Gastroesophageal sphincter (tissue), 4 donors: ENCODE measurements at regions not wholly inside any gene's neighbourhood (a gene's known extent, or its start where the extent isn't known, plus 50 kb on each side); places are given as distances from the start of the nearest gene placed in this dataset.

Experiments
- ATAC-seq: fragments of 150-250 bp; one replicate; pipeline ENCODE4 v1.9.1; 2016; ENCODE audit warnings: mild to moderate bottlenecking, moderate library complexity
- H3K27ac ChIP-seq, 4 donors: fragments of 200-600 bp; sonication (generic) in 3 of 4; 1 replicate in 3 of 4; 2 replicates in 1 of 4; pipeline ENCODE4 v1.5.1; 2016 to 2019
- H3K27me3 ChIP-seq: fragments of 200-600 bp; sonication (generic); one replicate; pipeline ENCODE4 v1.5.1; 2019
- H3K36me3 ChIP-seq, 2 donors: fragments of 200-600 bp; sonication (generic); one replicate each; pipeline ENCODE4 v1.5.1; 2019; ENCODE audit warnings: control low read depth in 1 of 2
- H3K4me1 ChIP-seq, 3 donors: fragments of 200-600 bp; sonication (generic); 1 replicate in 2 of 3; 2 replicates in 1 of 3; pipeline ENCODE4 v1.5.1; 2016 to 2019; ENCODE audit warnings: control low read depth in 2 of 3
- H3K4me3 ChIP-seq, 2 donors: fragments of 200-600 bp; sonication (generic); one replicate each; pipeline ENCODE4 v1.5.1; 2019; ENCODE audit warnings: mild to moderate bottlenecking in 1 of 2, moderate library complexity in 1 of 2
- H3K9me3 ChIP-seq, 3 donors: fragments of 200-600 bp; sonication (generic); one replicate each; pipeline ENCODE4 v1.5.1; 2017 to 2019; ENCODE audit warnings: control low read depth in 2 of 3
- EP300 ChIP-seq: sonication (generic); formaldehyde crosslinking; IDR thresholded peaks from one replicate; pipeline ENCODE4 v1.6.1; 2017; ENCODE audit warnings: antibody characterized with exemption, mild to moderate bottlenecking
- POLR2A ChIP-seq, 2 donors: fragments of 450-650 bp; IDR thresholded peaks; one replicate each; pipeline ENCODE4 v1.6.1; 2017; ENCODE audit warnings: antibody characterized with exemption in 2 of 2, mild to moderate bottlenecking in 2 of 2, moderate library complexity in 1 of 2
- POLR2AphosphoS5 ChIP-seq: sonication (generic); formaldehyde crosslinking; IDR thresholded peaks from one replicate; pipeline ENCODE4 v1.6.1; 2017; ENCODE audit warnings: antibody characterized with exemption
- WGBS, 2 donors: methylation state at CpG; one replicate each; pipeline ENCODE4 v1.1.5; 2018; ENCODE audit warnings: low coverage in 1 of 2; 5-methylcytosine and 5-hydroxymethylcytosine counted together
- TF ChIP-seq, protein P1 (sequence below), 4 experiments: fragments of 200-600 bp in 2 of 4; fragments of 450-650 bp in 2 of 4; sonication (generic) in 1 of 4; IDR thresholded peaks; one replicate each; pipeline ENCODE4 v1.5.1; 2017 to 2019; ENCODE audit warnings: antibody characterized with exemption in 4 of 4, mild to moderate bottlenecking in 2 of 4, moderate library complexity in 2 of 4

DNA sequence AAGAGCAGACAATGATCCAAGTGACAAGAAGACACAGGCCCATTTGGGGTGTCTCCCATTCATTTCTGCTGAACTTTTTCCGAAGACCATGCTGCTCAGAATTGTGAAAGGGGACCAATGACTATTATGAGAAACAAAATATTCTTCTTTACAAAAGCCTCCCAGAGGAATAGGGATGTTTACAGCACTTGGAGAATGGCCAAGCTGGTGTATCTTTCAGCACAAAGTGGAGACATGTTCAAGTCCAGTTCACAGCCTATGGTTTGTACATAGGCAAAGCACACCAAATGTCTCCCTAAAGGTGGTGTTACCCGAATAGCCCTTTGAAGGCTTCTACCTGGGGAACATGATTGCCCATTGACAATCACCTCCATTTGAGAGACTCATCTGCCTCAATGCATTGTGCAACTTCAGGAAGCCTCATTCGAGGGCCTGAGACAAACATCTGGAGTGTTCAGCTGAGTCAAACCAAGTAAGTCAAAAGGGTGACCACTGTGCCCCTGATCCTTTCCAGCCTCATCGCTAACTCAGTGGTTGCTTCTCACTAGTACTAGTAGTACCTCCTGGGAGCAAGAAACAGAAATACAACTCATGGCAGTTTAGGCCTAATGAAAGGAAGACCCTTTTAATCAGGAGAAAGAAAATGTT is 451.0 kb upstream of the MARCKS start:
- TF ChIP-seq, protein P1, sequence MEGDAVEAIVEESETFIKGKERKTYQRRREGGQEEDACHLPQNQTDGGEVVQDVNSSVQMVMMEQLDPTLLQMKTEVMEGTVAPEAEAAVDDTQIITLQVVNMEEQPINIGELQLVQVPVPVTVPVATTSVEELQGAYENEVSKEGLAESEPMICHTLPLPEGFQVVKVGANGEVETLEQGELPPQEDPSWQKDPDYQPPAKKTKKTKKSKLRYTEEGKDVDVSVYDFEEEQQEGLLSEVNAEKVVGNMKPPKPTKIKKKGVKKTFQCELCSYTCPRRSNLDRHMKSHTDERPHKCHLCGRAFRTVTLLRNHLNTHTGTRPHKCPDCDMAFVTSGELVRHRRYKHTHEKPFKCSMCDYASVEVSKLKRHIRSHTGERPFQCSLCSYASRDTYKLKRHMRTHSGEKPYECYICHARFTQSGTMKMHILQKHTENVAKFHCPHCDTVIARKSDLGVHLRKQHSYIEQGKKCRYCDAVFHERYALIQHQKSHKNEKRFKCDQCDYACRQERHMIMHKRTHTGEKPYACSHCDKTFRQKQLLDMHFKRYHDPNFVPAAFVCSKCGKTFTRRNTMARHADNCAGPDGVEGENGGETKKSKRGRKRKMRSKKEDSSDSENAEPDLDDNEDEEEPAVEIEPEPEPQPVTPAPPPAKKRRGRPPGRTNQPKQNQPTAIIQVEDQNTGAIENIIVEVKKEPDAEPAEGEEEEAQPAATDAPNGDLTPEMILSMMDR (IDR thresholded peaks at IDR 0.05), result no peak
- TF ChIP-seq EP300 (no peak), POLR2AphosphoS5 (no peak), POLR2A (IDR thresholded peaks at IDR 0.05) (no peak)
- no peak overlapping the region for H3K27ac ChIP-seq
- no peaks in the 10 kb centered on the region for H3K4me1 ChIP-seq
- no peaks in the 10 kb centered on the region for H3K36me3 ChIP-seq
- no peak for ATAC-seq
- no peaks in the 10 kb centered on the region for H3K27me3 ChIP-seq
- no peaks in the 10 kb centered on the region for H3K9me3 ChIP-seq
- no peak overlapping the region for H3K4me3 ChIP-seq
- 60 to 83% methylated on average over 3 of the region's 4 CpGs for WGBS, 2 donors

DNA sequence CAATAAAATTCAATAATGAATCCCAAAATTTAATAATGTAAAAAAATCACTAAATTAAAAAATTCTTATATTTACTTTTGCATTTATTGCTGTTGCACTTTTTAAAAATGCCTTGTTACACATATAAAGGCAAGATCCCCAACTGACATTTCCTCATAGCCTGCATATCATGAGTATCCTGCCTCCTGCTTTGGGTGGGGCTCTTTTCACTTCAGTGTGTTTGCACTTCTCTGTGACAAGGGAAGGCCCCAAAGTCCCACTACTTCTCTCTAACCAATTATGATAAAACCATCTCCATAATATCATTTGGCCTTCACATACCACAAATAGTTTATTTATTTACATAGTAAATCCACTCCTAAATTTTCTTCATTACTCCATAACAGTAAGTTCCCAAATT is 446.1 kb upstream of the MARCKS start:
- Histone ChIP-seq H3K27me3 (no peaks in the 10 kb centered on the region), H3K4me1 (no peaks in the 10 kb centered on the region), H3K9me3 (no peaks in the 10 kb centered on the region), H3K4me3 (no peak overlapping the region), H3K27ac (no peak overlapping the region), H3K36me3 (no peaks in the 10 kb centered on the region)
- no peak for ATAC-seq
- TF ChIP-seq, protein P1 (IDR thresholded peaks at IDR 0.05), result no peak
- no peak for TF ChIP-seq POLR2AphosphoS5
- TF ChIP-seq EP300, result no peak
- TF ChIP-seq POLR2A (IDR thresholded peaks at IDR 0.05), result no peak

DNA sequence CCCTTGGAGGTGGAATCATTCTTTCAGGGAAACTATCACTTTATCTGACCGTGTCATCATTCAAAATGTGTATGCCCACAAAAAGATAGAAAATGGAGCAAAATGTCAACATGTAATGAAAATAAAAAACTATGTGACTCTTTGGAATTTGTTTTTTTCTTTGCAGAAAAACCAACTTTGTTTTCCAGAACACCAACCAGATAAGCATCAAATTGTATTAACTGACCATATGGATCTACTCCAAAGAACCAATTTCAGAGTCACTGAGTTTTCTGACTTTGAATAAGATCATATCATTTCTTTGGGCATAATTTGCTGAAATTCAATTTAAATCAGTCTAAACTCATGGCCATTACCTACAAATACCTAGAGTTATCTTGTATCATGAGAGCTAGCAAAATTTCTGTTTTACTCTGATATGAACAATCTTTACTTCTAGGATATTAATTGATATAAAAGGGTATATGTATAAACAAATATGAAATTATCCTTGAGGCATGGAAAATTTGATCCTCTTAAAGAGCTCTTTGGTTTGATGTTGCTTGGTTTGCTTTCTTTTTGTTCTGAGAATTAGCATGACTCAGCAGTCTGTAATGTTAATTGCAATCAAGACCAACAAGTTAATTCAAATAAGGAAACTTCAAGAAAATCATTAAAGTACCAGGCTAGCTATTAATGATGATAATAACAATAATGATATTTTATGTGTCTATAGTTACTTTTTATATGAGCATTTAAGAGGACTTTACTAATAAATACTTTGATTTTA is 444.4 kb upstream of the MARCKS start:
- 100% methylated on average over 1 of the region's 1 CpG for WGBS, 2 donors
- TF ChIP-seq POLR2A (IDR thresholded peaks at IDR 0.05) (no peak), EP300 (no peak)
- no peak for ATAC-seq
- H3K36me3 ChIP-seq, result no peaks in the 10 kb centered on the region
- no peak overlapping the region for H3K27ac ChIP-seq
- H3K27me3 ChIP-seq, result no peaks in the 10 kb centered on the region
- no peaks in the 10 kb centered on the region for H3K4me1 ChIP-seq
- no peaks in the 10 kb centered on the region for H3K9me3 ChIP-seq
- no peak overlapping the region for H3K4me3 ChIP-seq

DNA sequence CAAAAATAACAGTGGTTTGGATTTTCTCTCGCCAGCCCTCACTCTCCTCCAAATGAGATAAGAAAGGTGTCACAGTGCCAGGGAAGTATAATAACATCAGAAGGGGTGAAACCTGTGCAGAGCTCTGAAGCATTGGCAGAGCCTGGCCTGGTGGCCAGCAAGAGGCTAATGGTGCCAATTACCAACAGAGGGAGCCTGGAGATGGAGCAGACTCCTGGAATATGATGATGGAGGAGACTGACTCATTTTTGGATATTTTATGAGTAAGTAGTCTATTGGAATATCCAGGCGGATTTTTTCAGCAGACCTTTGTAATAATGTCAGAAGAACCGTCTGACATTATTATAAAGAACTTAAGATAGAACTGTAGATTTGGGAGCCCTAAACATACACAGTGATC is 442.6 kb upstream of the MARCKS start:
- TF ChIP-seq, protein P1 (IDR thresholded peaks at IDR 0.05), result peak; percentile 19 to 66 (median 54)
- TF ChIP-seq POLR2A (IDR thresholded peaks at IDR 0.05), result no peak

DNA sequence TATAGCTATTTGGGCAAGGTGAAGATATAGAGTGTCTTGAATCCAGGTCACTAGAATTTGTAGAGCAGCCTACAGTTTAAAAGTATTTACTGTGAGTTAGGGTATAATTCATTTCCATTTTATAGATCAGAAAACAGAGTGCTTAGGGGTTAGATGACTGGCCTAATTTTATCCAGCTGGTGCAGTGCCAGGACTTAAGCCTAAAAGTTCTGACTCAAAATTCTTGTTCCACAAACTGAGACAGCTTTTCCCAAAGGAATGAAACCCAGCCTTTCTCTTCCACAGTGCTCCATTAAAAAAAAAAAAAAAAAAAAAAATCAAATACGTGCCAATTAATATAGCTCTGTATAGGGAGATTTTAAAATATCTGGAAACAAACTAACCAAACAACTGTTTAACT is 441.0 kb upstream of the MARCKS start:
- 31 to 73% methylated on average over 1 of the region's 1 CpG for WGBS, 2 donors
- H3K36me3 ChIP-seq, result no peaks in the 10 kb centered on the region
- H3K27ac ChIP-seq, result no peak overlapping the region
- no peaks in the 10 kb centered on the region for H3K27me3 ChIP-seq
- H3K4me3 ChIP-seq, result no peak overlapping the region
- TF ChIP-seq EP300 (no peak), POLR2AphosphoS5 (no peak), POLR2A (IDR thresholded peaks at IDR 0.05) (no peak)
- TF ChIP-seq, protein P1 (IDR thresholded peaks at IDR 0.05), result no peak
- H3K4me1 ChIP-seq, result no peaks in the 10 kb centered on the region
- H3K9me3 ChIP-seq, result no peaks in the 10 kb centered on the region
- no peak for ATAC-seq

More for the DNA sequence above, 442.6 kb upstream of the MARCKS start:
- no peaks in the 10 kb centered on the region for H3K27me3 ChIP-seq
- H3K27ac ChIP-seq, result no peak overlapping the region
- no peaks in the 10 kb centered on the region for H3K36me3 ChIP-seq
- no peak overlapping the region for H3K4me3 ChIP-seq
- H3K9me3 ChIP-seq, result no peaks in the 10 kb centered on the region
- WGBS, 2 donors, result 22 to 28% methylated on average over 3 of the region's 3 CpGs
- ATAC-seq, result peak; percentile 48
- no peaks in the 10 kb centered on the region for H3K4me1 ChIP-seq
